HCT116 (cell line): ENCODE measurements at regions not wholly inside any gene's neighbourhood (a gene's known extent, or its start where the extent isn't known, plus 50 kb on each side); places are given as distances from the start of the nearest gene placed in this dataset.

Experiments
- ATAC-seq: fragments of 200-7000 bp; cut with Tn5 transposase; 2 replicates; pipeline ENCODE4 v1.9.1; 2020; ENCODE audit warnings: mild to moderate bottlenecking, moderate library complexity
- BruUV-seq: library from RNA; stranded (reverse); fragments of 400-500 nt; replicated peaks from 2 replicates; lab custom pipeline; 2021; lab: Mats Ljungman, UMichigan
- CTCF ChIA-PET: fragments of 300-600 bp; sonication (Branson Sonifier 250); formaldehyde crosslinking; loops from one replicate; lab custom pipeline; 2021; ENCODE audit warnings: antibody characterized with exemption; lab: Charles Lee
- POLR2A ChIA-PET: fragments of 300-600, 350-600 bp; sonication (Branson Sonifier 250); formaldehyde crosslinking; loops from one replicate; lab custom pipeline; 2021; ENCODE audit warnings: antibody characterized with exemption; lab: Charles Lee
- RAD21 ChIA-PET, 2 experiments: fragments of 300-600 bp; sonication (Branson Sonifier 250); formaldehyde crosslinking; loops; one replicate each; lab custom pipeline; 2023; ENCODE audit warnings: low total read pairs in 2 of 2; ENCODE audit not compliant: uncharacterized antibody in 2 of 2, unreplicated experiment in 2 of 2, low non-redundant PET in 1 of 2; lab: Charles Lee
- DNase-seq: peaks from one replicate; pipeline ENCODE4 v3.0.0-alpha.2; 2010; ENCODE audit warnings: low read depth, low spot score
- H2AFZ ChIP-seq: fragments of 200-600 bp; shearing (Covaris generic), sonication (generic); 2 replicates; pipeline ENCODE4 v1.6.1; 2017; ENCODE audit warnings: low read depth, mixed run types, mixed read lengths, antibody characterized with exemption, low read length; ENCODE audit not compliant: poor library complexity, severe bottlenecking
- H3K27ac ChIP-seq: 2 replicates; pipeline ENCODE4 v1.5.1; 2012; ENCODE audit warnings: low read depth, low read length
- H3K27me3 ChIP-seq: fragments of 200-600 bp; sonication (generic); 2 replicates; pipeline ENCODE4 v1.6.1; 2016; ENCODE audit warnings: mixed run types, low read length, mixed read lengths; ENCODE audit not compliant: insufficient read depth
- H3K36me3 ChIP-seq, 2 experiments: fragments of 200-500 bp in 1 of 2; fragments of 200-600 bp in 1 of 2; sonication (Bioruptor generic) in 1 of 2; sonication (generic) in 1 of 2; 2 replicates each; pipeline versions ENCODE4 v1.5.1 to v1.6.1; 2014 to 2016; ENCODE audit warnings: low read length in 2 of 2, inconsistent platforms in 1 of 2, mixed read lengths in 1 of 2, mixed run types in 1 of 2; ENCODE audit not compliant: insufficient read depth in 2 of 2, control insufficient read depth in 1 of 2
- H3K4me1 ChIP-seq, 2 experiments: fragments of 200-600 bp in 1 of 2; sonication (generic) in 1 of 2; 2 replicates each; pipeline versions ENCODE4 v1.5.1 to v1.6.1; 2012 to 2017; ENCODE audit warnings: low read length in 2 of 2, inconsistent platforms in 1 of 2, mild to moderate bottlenecking in 1 of 2, mixed read lengths in 1 of 2, mixed run types in 1 of 2, moderate library complexity in 1 of 2; ENCODE audit not compliant: insufficient read depth in 2 of 2, control insufficient read depth in 1 of 2
- H3K4me2 ChIP-seq: fragments of 200-600 bp; sonication (generic); 2 replicates; pipeline ENCODE4 v1.6.1; 2017; ENCODE audit warnings: mixed run types, low read length, mixed read lengths
- H3K4me3 ChIP-seq, 2 experiments: fragments of 200-600 bp in 1 of 2; sonication (generic) in 1 of 2; replicated peaks in 1 of 2; 2 replicates each; pipeline ENCODE4 v1.5.1; 2011 to 2016; ENCODE audit warnings: low read length in 2 of 2, control low read depth in 1 of 2, low read depth in 1 of 2, mild to moderate bottlenecking in 1 of 2, mixed read lengths in 1 of 2, mixed run types in 1 of 2
- H3K79me2 ChIP-seq: fragments of 200-600 bp; sonication (generic); 2 replicates; pipeline ENCODE4 v1.6.1; 2017; ENCODE audit warnings: mild to moderate bottlenecking, mixed run types, low read length, moderate library complexity, mixed read lengths; ENCODE audit not compliant: insufficient read depth
- H3K9ac ChIP-seq: fragments of 200-600 bp; sonication (generic); 2 replicates; pipeline ENCODE4 v1.6.1; 2016; ENCODE audit warnings: low read length, mixed read lengths
- H3K9me2 ChIP-seq: fragments of 200-600 bp; sonication (generic), shearing (Covaris generic); 2 replicates; pipeline ENCODE4 v1.6.1; 2017; ENCODE audit warnings: mixed run types, mild to moderate bottlenecking, moderate library complexity; ENCODE audit not compliant: insufficient read depth
- H3K9me3 ChIP-seq, 2 experiments: fragments of 200-500 bp in 1 of 2; fragments of 200-600 bp in 1 of 2; sonication (Bioruptor generic) in 1 of 2; sonication (generic) in 1 of 2; 2 replicates each; pipeline ENCODE4 v1.6.1; 2014 to 2017; ENCODE audit warnings: low read length in 2 of 2, mixed read lengths in 2 of 2, inconsistent platforms in 1 of 2, low read depth in 1 of 2, mild to moderate bottlenecking in 1 of 2, mixed run types in 1 of 2, moderate library complexity in 1 of 2; ENCODE audit not compliant: control insufficient read depth in 1 of 2, insufficient read depth in 1 of 2
- H4K20me1 ChIP-seq: fragments of 200-600 bp; sonication (generic), shearing (Covaris generic); 2 replicates; pipeline ENCODE4 v1.6.1; 2017; ENCODE audit warnings: mixed run types, mild to moderate bottlenecking, moderate library complexity; ENCODE audit not compliant: insufficient read depth
- CBX3 ChIP-seq: IDR thresholded peaks from 2 replicates; pipeline ENCODE4 v1.6.1; 2012; ENCODE audit warnings: low read depth
- CTCF ChIP-seq, 3 experiments: fragments of 200-600 bp in 1 of 3; sonication (generic) in 1 of 3; IDR thresholded peaks in 2 of 3; conservative IDR thresholded peaks in 1 of 3; 2 replicates each; pipeline ENCODE4 v1.5.1; 2012 to 2017; ENCODE audit warnings: low read depth in 2 of 3, low read length in 2 of 3, antibody characterized with exemption in 1 of 3, borderline replicate concordance in 1 of 3, control low read depth in 1 of 3, mild to moderate bottlenecking in 1 of 3, mixed read lengths in 1 of 3, mixed run types in 1 of 3, moderate library complexity in 1 of 3; ENCODE audit not compliant: insufficient read depth in 1 of 3
- ELF1 ChIP-seq: IDR thresholded peaks from 2 replicates; pipeline ENCODE4 v1.6.1; 2012; ENCODE audit warnings: low read depth, borderline replicate concordance
- EZH2 ChIP-seq: fragments of 200-600 bp; sonication (generic); IDR thresholded peaks from 2 replicates; pipeline ENCODE4 v1.6.1; 2017; ENCODE audit warnings: antibody characterized with exemption, mixed run types
- EZH2phosphoT487 ChIP-seq: fragments of 200-600 bp; IDR thresholded peaks from 2 replicates; pipeline ENCODE4 v1.6.1; 2018; ENCODE audit warnings: antibody characterized with exemption, borderline replicate concordance
- FOSL1 ChIP-seq: IDR thresholded peaks from 2 replicates; pipeline ENCODE4 v1.6.1; 2012; ENCODE audit warnings: low read depth
- JUND ChIP-seq: IDR thresholded peaks from 2 replicates; pipeline ENCODE4 v1.6.1; 2012
- POLR2A ChIP-seq: IDR thresholded peaks from 2 replicates; pipeline ENCODE4 v1.7.0; 2011; ENCODE audit warnings: borderline replicate concordance; ENCODE audit not compliant: insufficient read depth, insufficient read length; ENCODE audit errors: extremely low read depth
- POLR2AphosphoS5 ChIP-seq: IDR thresholded peaks from 2 replicates; pipeline ENCODE4 v1.6.1; 2011; ENCODE audit warnings: mild to moderate bottlenecking, low read depth, low read length, moderate library complexity
- RAD21 ChIP-seq: IDR thresholded peaks from 2 replicates; pipeline ENCODE4 v1.6.1; 2012; ENCODE audit warnings: low read depth, mild to moderate bottlenecking
- REST ChIP-seq: IDR thresholded peaks from 2 replicates; pipeline ENCODE4 v1.6.1; 2012; ENCODE audit warnings: low read depth
- SIN3A ChIP-seq: IDR thresholded peaks from 2 replicates; pipeline ENCODE4 v1.6.1; 2012; ENCODE audit warnings: low read depth
- SRF ChIP-seq: IDR thresholded peaks from 2 replicates; pipeline ENCODE4 v1.6.1; 2012; ENCODE audit warnings: low read depth
- YY1 ChIP-seq: IDR thresholded peaks from 2 replicates; pipeline ENCODE4 v1.6.1; 2011; ENCODE audit warnings: low read length, low read depth, moderate library complexity, mild to moderate bottlenecking; ENCODE audit not compliant: insufficient replicate concordance; ENCODE audit errors: extremely low read depth
- ZBTB33 ChIP-seq: IDR thresholded peaks from 2 replicates; pipeline ENCODE4 v1.6.1; 2011; ENCODE audit warnings: mild to moderate bottlenecking, low read length, moderate library complexity; ENCODE audit not compliant: insufficient replicate concordance; ENCODE audit errors: extremely low read depth
- ZNF274 ChIP-seq: fragments of 200-500 bp; sonication (Bioruptor generic); IDR thresholded peaks from 2 replicates; pipeline ENCODE4 v1.6.1; 2014; ENCODE audit warnings: mild to moderate bottlenecking, low read depth, low read length, inconsistent platforms
- intact Hi-C: fragments of 100-400 bp; cut with micrococcal nuclease; formaldehyde crosslinking; loops from 2 replicates; pipeline ENCODE4 v1.10.0; 2022

- Histone ChIP-seq H3K4me3 (no peak overlapping the region), H3K4me2 (no peak overlapping the region), H3K4me1 (no peaks in the 10 kb centered on the region), H3K36me3 (no peaks in the 10 kb centered on the region), H3K79me2 (no peaks in the 10 kb centered on the region), H3K9ac (no peak overlapping the region), H3K27me3 (peaks cover 31% of the 10 kb centered on the region; the same call in 1 of the 2 replicates), H4K20me1 (no peaks in the 10 kb centered on the region), H2AFZ (no peak overlapping the region), H3K9me2 (no peaks in the 10 kb centered on the region), H3K9me3 (no peaks in the 10 kb centered on the region), H3K27ac (no peak overlapping the region)
- DNase-seq (no peak), ATAC-seq (no peak)
- no TSS peak for BruUV-seq
- CTCF ChIA-PET, result no interaction called here
- POLR2A ChIA-PET, result no interaction called here
- intact Hi-C loops, result no loop called here
- TF ChIP-seq SRF, result no peak
- TF ChIP-seq ZBTB33, result no peak
- TF ChIP-seq JUND, result no peak
- no peak for TF ChIP-seq CTCF (IDR thresholded peaks at IDR 0.05 in 2 of 3, conservative IDR thresholded peaks at IDR 0.05 in 1 of 3; ENCODE audit: borderline replicate concordance in 1 of 3, insufficient read depth in 1 of 3, low read depth in 2 of 3, low read length in 2 of 3)
- no peak for TF ChIP-seq EZH2phosphoT487
- no peak for TF ChIP-seq RAD21
- TF ChIP-seq SIN3A, result no peak
- TF ChIP-seq ELF1, result no peak
- no peak for TF ChIP-seq ZNF274
- no peak for TF ChIP-seq POLR2A
- TF ChIP-seq CBX3, result no peak
- no peak for TF ChIP-seq EZH2
- no peak for TF ChIP-seq POLR2AphosphoS5
- TF ChIP-seq FOSL1, result no peak
- TF ChIP-seq YY1, result no peak
- TF ChIP-seq REST, result no peak
- RAD21 ChIA-PET, result no interaction called here
Measured at GRCh38 chr2:236763857-236764256, 194.2 kb downstream of the ACKR3 start.
